HG02973 (cell line): ENCODE measurements at regions not wholly inside any gene's neighbourhood (a gene's known extent, or its start where the extent isn't known, plus 50 kb on each side); places are given as distances from the start of the nearest gene placed in this dataset.

Source experiments
- ATAC-seq: cut with Tn5 transposase; IDR thresholded peaks from one replicate; pipeline ENCODE4 v1.9.1; 2021; ENCODE audit warnings: moderate library complexity; ENCODE audit not compliant: unreplicated experiment

DNA sequence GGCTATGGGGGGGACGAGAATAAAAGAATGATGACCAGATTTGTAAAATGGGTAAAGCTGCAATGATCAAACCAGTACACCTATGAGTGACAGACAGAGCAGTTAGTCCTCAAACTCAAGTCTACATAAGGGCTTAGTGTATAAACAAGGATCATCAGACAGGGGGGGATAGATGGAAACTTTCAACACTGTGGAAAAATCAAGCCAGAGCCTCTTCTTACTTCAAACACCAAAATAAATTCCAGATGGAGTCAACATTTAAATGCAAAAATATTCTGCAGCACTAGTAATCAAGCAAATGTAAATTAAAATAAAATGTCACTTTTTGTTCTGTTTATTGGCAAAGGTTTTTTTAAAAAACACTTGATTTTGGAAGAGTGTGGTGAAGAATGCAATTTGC lies 205.9 kb upstream of the RGMA start:
- ATAC-seq: no peak

- no peak for ATAC-seq
Observed at GRCh38 chr15:93294066-93294465, 205.1 kb upstream of the RGMA start.

- ATAC-seq: no peak
Observed at GRCh38 chr15:93291380-93291779, 202.4 kb upstream of the RGMA start.

DNA sequence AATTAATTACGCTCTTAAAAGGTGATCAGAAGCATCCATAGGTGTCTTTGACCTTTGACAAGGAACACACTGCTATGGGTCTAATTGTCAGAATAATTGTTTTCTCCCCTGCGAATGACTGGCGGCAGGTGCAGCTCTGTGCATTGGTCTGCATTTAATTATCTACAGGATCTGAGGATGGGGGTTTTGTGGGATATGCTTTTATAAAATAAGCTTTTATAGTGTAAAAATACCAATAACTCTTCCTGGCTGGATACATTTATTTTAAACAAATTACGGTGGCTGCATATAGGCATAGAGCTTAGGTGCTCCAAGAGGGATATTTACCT lies 201.6 kb upstream of the RGMA start:
- no peak for ATAC-seq

- no peak for ATAC-seq
Observed at GRCh38 chr15:93289941-93290617, 201.1 kb upstream of the RGMA start.

- ATAC-seq: no peak
Observed at GRCh38 chr15:93288728-93289294, 199.8 kb upstream of the RGMA start.

DNA sequence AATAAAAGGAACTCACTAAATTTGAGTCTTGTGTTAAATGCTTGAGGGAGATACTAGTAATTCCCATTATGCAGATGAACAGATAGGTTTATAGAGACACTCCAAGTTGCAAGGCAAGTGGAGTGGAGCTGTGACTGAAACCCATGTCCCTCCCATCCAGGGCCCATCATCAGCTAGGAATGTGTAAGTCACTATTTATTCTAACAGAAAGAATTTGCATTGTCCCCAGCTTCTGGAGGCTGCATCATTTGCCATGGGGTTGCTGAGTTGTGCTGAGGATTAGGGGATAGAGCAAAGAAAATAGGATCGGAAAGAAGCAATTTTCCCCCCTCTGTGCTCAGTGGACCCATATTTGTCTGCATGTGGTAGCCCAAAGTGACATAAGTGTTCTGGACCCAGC lies 197.4 kb upstream of the RGMA start:
- ATAC-seq: no peak

- no peak for ATAC-seq
Observed at GRCh38 chr15:93283854-93284253, 194.8 kb upstream of the RGMA start.

DNA sequence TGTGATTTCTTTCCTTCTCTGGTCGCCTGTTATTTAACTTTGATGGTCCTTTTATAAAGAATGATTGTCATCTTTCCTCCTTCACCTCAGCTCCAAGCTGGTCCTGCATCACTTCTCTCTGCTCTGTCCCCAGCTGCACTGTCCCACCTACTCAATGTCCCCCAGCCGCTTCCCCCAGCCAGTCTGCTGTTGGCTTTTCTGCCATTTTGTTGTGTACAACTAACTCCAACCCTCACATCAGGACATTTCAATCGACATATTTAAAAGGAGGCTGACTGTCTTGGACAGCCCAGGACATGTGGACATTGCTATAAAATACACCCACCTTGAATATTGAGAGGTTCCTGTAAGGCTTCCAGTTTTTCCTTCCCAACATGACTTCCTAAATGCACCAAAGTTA lies 193.8 kb upstream of the RGMA start:
- ATAC-seq: no peak

DNA sequence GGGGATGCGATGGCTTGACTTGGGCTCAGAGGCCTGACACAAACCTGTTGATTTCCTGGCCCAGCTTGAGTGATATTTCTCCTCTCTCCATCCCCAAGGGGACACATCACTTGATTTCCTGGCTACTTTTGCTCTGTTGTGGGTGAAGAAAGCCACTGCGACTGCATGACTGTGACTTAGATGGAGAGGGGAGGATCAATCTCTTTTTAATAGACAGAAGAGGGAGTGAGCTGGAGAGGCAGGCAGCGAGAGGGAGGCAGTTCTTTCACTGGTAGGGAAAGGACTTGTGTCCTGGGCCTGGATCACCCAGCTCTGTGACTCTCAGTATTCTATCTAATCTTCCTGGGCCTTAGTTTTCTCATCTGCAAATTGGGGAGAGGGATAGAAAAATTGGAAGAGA lies 189.8 kb upstream of the RGMA start:
- no peak for ATAC-seq

- no peak for ATAC-seq
Observed at GRCh38 chr15:93278006-93278405, 189.0 kb upstream of the RGMA start.

DNA sequence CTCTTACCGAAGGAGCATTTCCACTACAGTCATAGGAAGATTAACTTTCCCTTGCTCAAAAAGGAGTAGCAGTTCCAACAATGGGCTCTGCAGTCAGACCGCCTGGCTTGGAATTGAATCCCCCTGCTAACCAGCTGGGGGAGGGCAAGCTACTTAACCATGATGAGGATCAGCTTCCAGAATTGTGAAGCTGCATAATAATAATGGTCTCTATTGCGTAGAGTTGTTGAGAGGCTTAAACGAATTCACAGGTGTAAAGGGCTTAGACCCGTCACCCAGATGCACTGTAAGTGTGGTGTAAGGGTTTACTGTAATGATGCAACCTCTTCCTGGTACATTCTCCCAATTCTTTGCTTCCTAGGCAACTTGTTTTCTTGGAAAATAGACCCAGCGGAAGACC lies 185.2 kb upstream of the RGMA start:
- no peak for ATAC-seq

DNA sequence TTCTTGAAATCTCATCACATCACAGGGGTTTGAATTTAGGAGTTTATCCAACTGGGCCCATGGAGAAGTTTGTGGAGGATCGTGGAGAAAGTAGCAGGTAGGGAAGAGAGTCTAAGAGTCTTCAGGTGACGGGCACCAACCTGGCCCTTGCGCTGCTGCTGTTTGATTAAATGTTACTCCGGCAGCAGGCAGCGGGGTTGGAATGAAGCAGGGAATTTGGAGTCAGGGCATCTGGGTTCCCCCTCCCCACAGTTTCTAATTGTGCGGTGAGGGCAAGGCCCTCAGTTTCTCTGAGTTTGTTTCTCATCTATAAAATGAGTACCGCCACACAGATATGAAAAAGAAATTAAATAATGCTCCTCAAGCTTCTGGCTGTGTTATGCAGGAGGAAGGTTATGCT lies 182.9 kb upstream of the RGMA start:
- no peak for ATAC-seq

- no peak for ATAC-seq
Observed at GRCh38 chr15:93270937-93271467, 182.0 kb upstream of the RGMA start.

DNA sequence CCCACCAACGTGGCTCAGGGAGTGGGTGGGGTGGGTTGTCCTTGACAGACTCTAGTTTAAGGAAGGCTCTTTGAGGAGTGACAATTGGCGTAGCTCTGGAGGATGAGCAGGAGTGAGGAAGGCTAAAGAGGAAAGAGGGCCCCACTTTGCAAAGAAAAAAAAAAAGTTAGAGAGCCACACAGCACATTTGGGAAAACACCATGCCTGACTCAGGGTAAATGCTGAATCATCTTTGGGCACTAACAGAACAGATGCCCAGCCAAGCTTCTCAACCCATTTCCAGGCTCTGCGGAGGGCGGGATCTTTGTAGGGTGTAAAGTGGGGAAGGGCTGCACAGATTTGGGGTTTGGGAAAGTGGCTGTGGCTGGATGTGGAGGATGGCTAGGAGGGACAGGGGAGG lies 179.1 kb upstream of the RGMA start:
- ATAC-seq: no peak

GRCh38 chr15:93266291-93266690 lies 177.3 kb upstream of the RGMA start:
- ATAC-seq: no peak

GRCh38 chr15:93265111-93265556 lies 176.1 kb upstream of the RGMA start:
- ATAC-seq: no peak

GRCh38 chr15:93261845-93262244 lies 172.8 kb upstream of the RGMA start:
- no peak for ATAC-seq

GRCh38 chr15:93257920-93258319 lies 168.9 kb upstream of the RGMA start:
- ATAC-seq: no peak

DNA sequence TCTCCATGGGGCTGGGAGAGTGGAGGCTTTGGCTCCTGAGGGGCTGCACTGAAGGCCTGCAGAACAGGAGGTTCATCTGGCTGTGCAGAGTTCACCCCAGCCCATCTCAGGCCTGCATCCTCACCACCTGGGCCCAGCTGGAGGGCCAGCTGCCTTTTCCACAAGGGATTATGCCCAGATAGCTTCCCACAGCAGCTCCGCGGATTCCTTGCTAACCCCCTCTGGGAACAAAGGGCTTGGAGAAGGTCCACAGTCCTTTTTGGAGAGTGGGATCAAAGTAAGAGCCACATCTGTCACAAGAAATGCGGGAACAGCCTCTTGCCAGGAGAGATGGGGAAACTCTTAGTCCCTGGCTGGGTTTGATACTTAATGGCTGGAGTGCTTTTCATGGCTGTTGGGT lies 164.7 kb upstream of the RGMA start:
- no peak for ATAC-seq

GRCh38 chr15:93252780-93253179 lies 163.8 kb upstream of the RGMA start:
- ATAC-seq: no peak

- ATAC-seq: no peak
Observed at GRCh38 chr15:93250950-93251349, 161.9 kb upstream of the RGMA start.

DNA sequence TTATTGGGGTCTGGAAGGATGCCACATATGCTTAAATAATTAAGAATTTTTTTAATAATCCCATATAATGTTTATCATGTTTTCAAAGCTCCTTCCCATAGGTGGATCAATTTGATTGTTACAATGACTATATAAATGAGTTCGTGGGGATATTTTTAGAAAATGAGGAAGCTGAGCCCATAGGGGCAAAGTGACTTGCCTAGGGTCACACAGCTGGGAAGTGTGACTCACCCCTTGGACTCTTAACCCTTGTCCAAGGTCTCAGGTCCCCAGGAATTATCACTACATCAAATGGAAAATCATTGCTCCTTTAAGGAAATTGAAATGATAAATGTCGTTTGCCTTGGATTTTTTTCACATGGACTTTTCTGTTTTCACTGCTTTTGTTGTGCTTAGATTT lies 161.2 kb upstream of the RGMA start:
- no peak for ATAC-seq
